Astrocyte (in vitro differentiated cells and primary cell): ENCODE measurements at regions not wholly inside any gene's neighbourhood (a gene's known extent, or its start where the extent isn't known, plus 50 kb on each side); places are given as distances from the start of the nearest gene placed in this dataset.

Experiments
- DNase-seq: peaks from one replicate; pipeline ENCODE4 v3.0.0-alpha.2; 2010; ENCODE audit warnings: low read depth
- FAIRE-seq: peaks from 2 replicates; lab custom pipeline; 2011; peaks lifted over from hg19 to GRCh38; lab: Jason Lieb, UNC
- H2AFZ ChIP-seq: 2 replicates; pipeline ENCODE4 v1.6.0; 2012; ENCODE audit warnings: low read depth, low read length, inconsistent platforms
- H3K27ac ChIP-seq: 2 replicates; pipeline ENCODE4 v1.5.1; 2011; ENCODE audit warnings: low read depth, low read length, inconsistent platforms
- H3K27me3 ChIP-seq: 2 replicates; pipeline ENCODE4 v1.6.0; 2011; ENCODE audit warnings: low read length, inconsistent platforms; ENCODE audit not compliant: insufficient read depth
- H3K36me3 ChIP-seq: 2 replicates; pipeline ENCODE4 v1.5.1; 2011; ENCODE audit warnings: low read length, inconsistent platforms; ENCODE audit not compliant: insufficient read depth
- H3K4me1 ChIP-seq: 2 replicates; pipeline ENCODE4 v1.5.1; 2011; ENCODE audit warnings: low read length, inconsistent platforms; ENCODE audit not compliant: insufficient read depth
- H3K4me2 ChIP-seq: 2 replicates; pipeline ENCODE4 v1.6.0; 2012; ENCODE audit warnings: low read length, inconsistent platforms
- H3K4me3 ChIP-seq: 2 replicates; pipeline ENCODE4 v1.5.1; 2011; ENCODE audit warnings: low read depth, mild to moderate bottlenecking, low read length, inconsistent platforms; ENCODE audit not compliant: insufficient read depth
- H3K79me2 ChIP-seq: 2 replicates; pipeline ENCODE4 v1.6.0; 2012; ENCODE audit warnings: mild to moderate bottlenecking, low read length, inconsistent platforms; ENCODE audit not compliant: insufficient read depth
- H3K9ac ChIP-seq: 2 replicates; pipeline ENCODE4 v1.6.0; 2012; ENCODE audit warnings: mild to moderate bottlenecking, low read length, inconsistent platforms
- H3K9me3 ChIP-seq: 2 replicates; pipeline ENCODE4 v1.5.1; 2012; ENCODE audit warnings: low read depth, mild to moderate bottlenecking, low read length, inconsistent platforms; ENCODE audit not compliant: insufficient read depth
- H4K20me1 ChIP-seq: 2 replicates; pipeline ENCODE4 v1.6.0; 2012; ENCODE audit warnings: low read length, inconsistent platforms; ENCODE audit not compliant: insufficient read depth
- H3K27ac Mint-ChIP-seq: one replicate; pipeline ENCODE4 v1.8.0; 2021; ENCODE audit warnings: mild to moderate bottlenecking, mixed read lengths; ENCODE audit not compliant: unreplicated experiment
- H3K27me3 Mint-ChIP-seq: one replicate; pipeline ENCODE4 v1.8.0; 2021; ENCODE audit warnings: low read depth, mixed read lengths; ENCODE audit not compliant: unreplicated experiment
- H3K36me3 Mint-ChIP-seq: one replicate; pipeline ENCODE4 v1.8.0; 2021; ENCODE audit warnings: low read depth, mixed read lengths; ENCODE audit not compliant: unreplicated experiment
- H3K4me1 Mint-ChIP-seq: one replicate; pipeline ENCODE4 v1.8.0; 2021; ENCODE audit warnings: low read depth, mixed read lengths; ENCODE audit not compliant: unreplicated experiment
- H3K4me3 Mint-ChIP-seq: one replicate; pipeline ENCODE4 v1.8.0; 2021; ENCODE audit warnings: mild to moderate bottlenecking, moderate library complexity, mixed read lengths; ENCODE audit not compliant: unreplicated experiment
- H3K9me3 Mint-ChIP-seq: one replicate; pipeline ENCODE4 v1.8.0; 2021; ENCODE audit warnings: mild to moderate bottlenecking, mixed read lengths; ENCODE audit not compliant: unreplicated experiment
- EZH2 ChIP-seq: IDR thresholded peaks from 2 replicates; pipeline ENCODE4 v1.6.1; 2012; ENCODE audit warnings: mild to moderate bottlenecking, low read length, inconsistent platforms; ENCODE audit not compliant: insufficient read depth
- TF ChIP-seq, protein P1 (sequence below): IDR thresholded peaks from 2 replicates; pipeline ENCODE4 v1.5.1; 2011; ENCODE audit warnings: low read depth, mild to moderate bottlenecking, inconsistent platforms, low read length, moderate library complexity; ENCODE audit not compliant: insufficient read depth

- Histone ChIP-seq H3K27me3 (no peaks in the 10 kb centered on the region), H3K36me3 (no peaks in the 10 kb centered on the region), H3K9ac (no peak overlapping the region), H3K4me3 (no peak overlapping the region), H3K27ac (no peak overlapping the region), H3K4me1 (no peaks in the 10 kb centered on the region), H3K79me2 (no peaks in the 10 kb centered on the region), H3K9me3 (no peaks in the 10 kb centered on the region), H2AFZ (no peak overlapping the region), H3K4me2 (no peak overlapping the region), H4K20me1 (no peaks in the 10 kb centered on the region)
- no peaks in the 10 kb centered on the region for H3K36me3 Mint-ChIP-seq
- H3K27ac Mint-ChIP-seq = no peak overlapping the region
- H3K27me3 Mint-ChIP-seq = no peaks in the 10 kb centered on the region
- peaks cover 1% of the 10 kb centered on the region for H3K4me1 Mint-ChIP-seq
- FAIRE-seq (peak; percentile 37), DNase-seq (no peak)
- TF ChIP-seq, protein P1, sequence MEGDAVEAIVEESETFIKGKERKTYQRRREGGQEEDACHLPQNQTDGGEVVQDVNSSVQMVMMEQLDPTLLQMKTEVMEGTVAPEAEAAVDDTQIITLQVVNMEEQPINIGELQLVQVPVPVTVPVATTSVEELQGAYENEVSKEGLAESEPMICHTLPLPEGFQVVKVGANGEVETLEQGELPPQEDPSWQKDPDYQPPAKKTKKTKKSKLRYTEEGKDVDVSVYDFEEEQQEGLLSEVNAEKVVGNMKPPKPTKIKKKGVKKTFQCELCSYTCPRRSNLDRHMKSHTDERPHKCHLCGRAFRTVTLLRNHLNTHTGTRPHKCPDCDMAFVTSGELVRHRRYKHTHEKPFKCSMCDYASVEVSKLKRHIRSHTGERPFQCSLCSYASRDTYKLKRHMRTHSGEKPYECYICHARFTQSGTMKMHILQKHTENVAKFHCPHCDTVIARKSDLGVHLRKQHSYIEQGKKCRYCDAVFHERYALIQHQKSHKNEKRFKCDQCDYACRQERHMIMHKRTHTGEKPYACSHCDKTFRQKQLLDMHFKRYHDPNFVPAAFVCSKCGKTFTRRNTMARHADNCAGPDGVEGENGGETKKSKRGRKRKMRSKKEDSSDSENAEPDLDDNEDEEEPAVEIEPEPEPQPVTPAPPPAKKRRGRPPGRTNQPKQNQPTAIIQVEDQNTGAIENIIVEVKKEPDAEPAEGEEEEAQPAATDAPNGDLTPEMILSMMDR = no peak
- TF ChIP-seq EZH2 = no peak
- H3K4me3 Mint-ChIP-seq = no peak overlapping the region
- H3K9me3 Mint-ChIP-seq = no peaks in the 10 kb centered on the region
These were observed 57.3 kb upstream of the FAM9B start for GRCh38 chrX:9091258-9091657.

- no peaks in the 10 kb centered on the region for H3K4me1 ChIP-seq
- TF ChIP-seq, protein P1 = no peak
- no peak overlapping the region for H3K9ac ChIP-seq
- peak; percentile 80 for FAIRE-seq
- no peak overlapping the region for H3K27ac ChIP-seq
- H3K36me3 ChIP-seq = no peaks in the 10 kb centered on the region
- H3K27me3 Mint-ChIP-seq = no peaks in the 10 kb centered on the region
- H3K27ac Mint-ChIP-seq = no peak overlapping the region
- no peaks in the 10 kb centered on the region for H3K4me1 Mint-ChIP-seq
- H2AFZ ChIP-seq = no peak overlapping the region
- H3K4me3 ChIP-seq = no peak overlapping the region
- no peaks in the 10 kb centered on the region for H3K9me3 Mint-ChIP-seq
- no peaks in the 10 kb centered on the region for H3K9me3 ChIP-seq
- no peaks in the 10 kb centered on the region for H3K79me2 ChIP-seq
- H3K27me3 ChIP-seq = no peaks in the 10 kb centered on the region
- DNase-seq = no peak
- H3K4me2 ChIP-seq = no peak overlapping the region
- no peaks in the 10 kb centered on the region for H4K20me1 ChIP-seq
- no peaks in the 10 kb centered on the region for H3K36me3 Mint-ChIP-seq
- no peak overlapping the region for H3K4me3 Mint-ChIP-seq
These were observed 69.0 kb upstream of the FAM9B start for GRCh38 chrX:9102956-9103355.

- H3K4me2 ChIP-seq = no peak overlapping the region
- H3K27ac ChIP-seq = no peak overlapping the region
- no peaks in the 10 kb centered on the region for H3K9me3 Mint-ChIP-seq
- peaks cover 1% of the 10 kb centered on the region for H3K27me3 Mint-ChIP-seq
- H4K20me1 ChIP-seq = no peaks in the 10 kb centered on the region
- FAIRE-seq (no peak), DNase-seq (peak; percentile 11)
- H3K4me3 Mint-ChIP-seq = no peak overlapping the region
- no peaks in the 10 kb centered on the region for H3K4me1 Mint-ChIP-seq
- no peaks in the 10 kb centered on the region for H3K79me2 ChIP-seq
- TF ChIP-seq, protein P1 = no peak
- no peak for TF ChIP-seq EZH2
- H3K4me1 ChIP-seq = no peaks in the 10 kb centered on the region
- H3K9ac ChIP-seq = no peak overlapping the region
- no peak overlapping the region for H3K27ac Mint-ChIP-seq
- no peak overlapping the region for H3K4me3 ChIP-seq
- H2AFZ ChIP-seq = no peak overlapping the region
- no peaks in the 10 kb centered on the region for H3K9me3 ChIP-seq
- H3K27me3 ChIP-seq = no peaks in the 10 kb centered on the region
- no peaks in the 10 kb centered on the region for H3K36me3 Mint-ChIP-seq
- H3K36me3 ChIP-seq = no peaks in the 10 kb centered on the region
These were observed 74.1 kb upstream of the FAM9B start for GRCh38 chrX:9108054-9108453.
